NCI-H345 treated with DMSO at 0.1 percent for 48 hours (cell line): ENCODE measurements at regions not wholly inside any gene's neighbourhood (a gene's known extent, or its start where the extent isn't known, plus 50 kb on each side); places are given as distances from the start of the nearest gene placed in this dataset.
"Not testable (repeated sequence)": the region's sequence is repeated elsewhere in the genome, so short reads cannot be mapped to it uniquely, and the experiment has no call there.

Source experiments
- DNase-seq: peaks from one replicate; lab custom pipeline; 2025; ENCODE audit not compliant: unreplicated experiment; lab: John Stamatoyannopoulos, UW

- DNase-seq, result not testable (repeated sequence)
These were observed 77.5 kb downstream of the SNX5 start for GRCh38 chr20:17891131-17891530.

DNA sequence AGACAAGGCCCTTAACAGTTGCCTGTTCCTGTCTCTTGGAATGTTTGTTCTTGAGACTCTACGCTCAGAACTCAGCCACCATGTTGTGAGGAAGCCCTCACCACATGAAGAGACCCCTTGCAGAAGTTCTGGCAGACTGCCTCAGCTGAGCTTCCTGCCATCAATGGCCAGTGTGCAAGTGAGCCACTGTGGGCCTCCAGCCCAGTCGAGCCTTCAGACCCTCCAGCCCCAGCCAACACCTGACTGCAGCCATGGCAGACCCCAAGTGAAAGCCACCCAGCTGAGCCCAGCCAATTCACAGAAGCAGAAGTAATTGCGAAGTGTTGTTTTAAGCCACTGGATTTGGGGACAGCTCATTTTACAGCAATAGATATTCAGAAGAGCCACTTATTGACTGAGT is 78.3 kb downstream of the SNX5 start:
- DNase-seq, result no peak

DNA sequence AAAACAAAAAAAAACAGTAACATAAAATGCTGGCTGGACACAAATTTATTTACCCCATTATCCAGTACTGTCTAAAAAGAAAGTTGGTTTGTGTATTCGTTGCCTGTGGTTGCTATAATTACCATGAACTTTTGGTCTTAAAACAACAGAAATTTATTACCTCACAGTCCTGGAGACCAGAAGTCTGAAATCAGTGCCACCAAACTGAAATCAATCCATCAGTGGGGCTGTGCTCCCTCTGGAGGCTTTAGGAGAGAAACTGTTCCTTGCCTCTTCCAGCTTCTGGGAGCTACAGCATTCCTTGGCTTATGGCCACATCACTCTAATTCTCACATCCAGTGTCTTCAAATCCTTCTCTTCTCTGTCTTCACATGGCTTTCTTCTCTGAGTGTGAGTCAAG is 79.4 kb downstream of the SNX5 start:
- no peak for DNase-seq

GRCh38 chr20:17888044-17888443 is 80.5 kb downstream of the SNX5 start:
- DNase-seq, result no peak

GRCh38 chr20:17887331-17888030 is 81.1 kb downstream of the SNX5 start:
- DNase-seq, result no peak

GRCh38 chr20:17885544-17885943 is 83.0 kb downstream of the SNX5 start:
- DNase-seq, result no peak

GRCh38 chr20:17885076-17885475 is 83.5 kb downstream of the SNX5 start:
- no peak for DNase-seq

DNA sequence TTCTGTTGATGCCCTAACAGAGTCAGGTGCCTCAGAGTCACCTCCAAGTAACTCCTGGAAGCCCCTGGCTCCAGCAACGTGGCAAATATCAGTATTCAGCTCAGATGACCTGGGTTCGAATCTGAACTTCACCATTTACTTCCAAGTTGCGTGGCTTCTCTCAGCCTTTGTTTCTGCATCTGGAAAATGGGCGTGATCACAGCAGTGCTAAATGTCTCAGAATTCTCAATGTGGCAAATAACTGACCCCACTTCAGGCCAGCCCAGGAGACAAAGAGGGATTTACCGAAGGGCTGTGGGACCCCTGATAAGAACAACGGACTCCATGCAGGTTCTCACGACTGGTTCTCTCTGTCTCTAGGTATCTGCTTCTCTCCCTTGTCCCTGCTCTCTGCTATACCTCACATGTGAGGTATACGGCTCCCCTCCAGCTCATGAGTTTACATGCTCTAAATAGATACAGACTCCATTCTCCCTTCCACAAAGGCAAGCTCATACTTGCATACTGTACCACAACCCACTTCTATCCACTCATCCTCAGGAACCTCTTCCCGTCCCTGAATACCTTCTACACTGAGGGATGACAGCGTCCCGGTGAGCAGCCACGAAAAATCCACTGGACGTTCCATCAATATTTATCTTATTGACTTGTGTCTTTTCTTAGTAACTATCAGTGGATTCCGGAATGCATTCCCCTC is 84.1 kb downstream of the SNX5 start:
- no peak for DNase-seq

GRCh38 chr20:17883592-17884306 is 84.8 kb downstream of the SNX5 start:
- no peak for DNase-seq

DNA sequence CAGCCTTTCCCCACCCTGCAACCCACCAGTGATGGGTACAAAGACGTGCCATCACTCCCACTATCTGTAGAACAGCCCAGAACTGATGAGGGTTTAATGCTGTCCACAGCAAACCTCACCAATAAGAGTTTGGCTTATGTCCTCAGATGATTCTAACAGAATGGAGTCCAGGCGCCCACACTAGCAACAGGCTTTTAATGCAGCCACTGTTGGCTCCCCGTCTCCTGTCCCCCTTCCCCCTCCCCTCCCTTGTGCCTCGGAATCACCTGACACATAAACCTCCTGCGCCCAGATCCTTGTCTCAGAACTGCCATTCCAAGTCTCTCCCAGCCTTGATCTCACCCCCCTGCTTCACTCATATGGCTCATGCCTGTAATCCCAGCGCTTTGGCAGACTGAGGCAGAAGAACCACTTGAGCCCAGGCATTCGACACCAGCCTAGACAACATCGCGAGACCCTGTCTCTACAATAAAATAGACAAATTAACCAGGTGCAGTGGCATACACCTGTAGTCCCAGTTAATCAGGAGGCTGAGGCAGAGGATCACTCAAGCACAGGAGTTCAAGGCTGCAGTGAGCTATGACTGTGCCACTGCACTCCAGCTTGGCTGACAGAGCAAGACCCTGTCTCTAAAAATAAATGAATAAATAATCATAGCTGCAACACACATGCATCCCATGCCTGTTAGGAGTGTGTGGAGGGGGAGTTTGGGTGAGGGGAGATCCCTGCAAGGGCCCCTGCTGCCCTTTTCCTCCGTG is 85.6 kb downstream of the SNX5 start:
- DNase-seq, result no peak

- DNase-seq, result no peak
These were observed 86.3 kb downstream of the SNX5 start for GRCh38 chr20:17882065-17882833.

DNA sequence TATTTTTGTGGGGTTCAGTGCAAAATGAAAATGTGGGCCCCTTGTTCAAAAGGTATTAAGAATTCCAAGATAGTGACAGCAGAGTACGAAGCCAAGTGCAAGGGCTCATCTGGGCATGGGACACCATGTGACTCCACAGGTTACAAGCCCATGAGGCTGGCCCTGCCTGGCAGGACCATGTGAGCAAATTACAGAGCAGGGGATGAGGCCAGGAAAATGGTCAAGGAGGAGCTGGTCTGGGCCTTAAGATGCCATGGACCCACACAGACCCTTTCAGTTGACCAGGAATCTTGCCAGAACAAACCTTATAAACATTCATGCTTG is 86.9 kb downstream of the SNX5 start:
- DNase-seq, result no peak

GRCh38 chr20:17878912-17879602 is 89.5 kb downstream of the SNX5 start:
- no peak for DNase-seq

DNA sequence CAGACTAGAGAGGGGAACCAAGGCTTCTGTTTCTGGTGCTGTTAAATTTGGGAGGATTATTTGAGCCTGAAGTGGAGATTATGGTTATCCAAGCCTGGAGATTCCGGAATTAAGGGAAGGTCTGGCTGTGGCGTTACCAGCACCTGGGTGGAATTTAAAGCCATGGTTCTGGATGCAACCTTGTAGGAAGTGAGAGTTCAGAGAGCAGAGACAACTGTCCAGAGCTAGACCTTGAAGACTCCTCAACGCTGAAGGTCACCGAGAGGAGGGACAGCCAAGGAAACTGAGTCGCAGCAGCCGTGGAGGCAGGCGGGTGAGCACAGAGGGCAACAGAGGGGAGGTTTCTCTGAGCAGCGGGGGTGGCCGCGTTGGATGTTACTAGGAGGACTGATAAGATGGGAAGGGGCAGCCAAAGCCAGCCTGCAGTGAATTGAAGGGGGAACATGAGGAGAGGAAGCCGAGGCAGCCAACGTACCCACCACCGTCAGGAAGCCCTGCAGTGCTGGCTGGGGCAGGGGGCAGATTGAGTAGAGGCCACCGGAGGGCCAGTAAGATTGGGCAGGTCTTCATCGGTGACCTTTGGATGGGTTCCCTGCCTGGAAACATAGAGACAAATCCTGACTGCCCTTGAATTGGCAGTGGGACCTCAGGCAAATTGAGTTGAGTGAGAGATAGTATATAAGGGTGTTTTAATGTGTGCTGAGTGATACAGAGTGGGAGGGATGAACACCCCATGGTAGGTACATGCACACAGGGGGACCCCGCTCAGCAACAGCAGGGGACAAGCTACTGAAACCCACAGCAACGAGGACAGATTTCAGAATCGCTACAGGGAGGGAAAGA is 90.3 kb downstream of the SNX5 start:
- no peak for DNase-seq

- DNase-seq, result no peak
These were observed 92.6 kb downstream of the SNX5 start for GRCh38 chr20:17875981-17876385.

GRCh38 chr20:17875106-17875980 is 93.3 kb downstream of the SNX5 start:
- no peak for DNase-seq

DNA sequence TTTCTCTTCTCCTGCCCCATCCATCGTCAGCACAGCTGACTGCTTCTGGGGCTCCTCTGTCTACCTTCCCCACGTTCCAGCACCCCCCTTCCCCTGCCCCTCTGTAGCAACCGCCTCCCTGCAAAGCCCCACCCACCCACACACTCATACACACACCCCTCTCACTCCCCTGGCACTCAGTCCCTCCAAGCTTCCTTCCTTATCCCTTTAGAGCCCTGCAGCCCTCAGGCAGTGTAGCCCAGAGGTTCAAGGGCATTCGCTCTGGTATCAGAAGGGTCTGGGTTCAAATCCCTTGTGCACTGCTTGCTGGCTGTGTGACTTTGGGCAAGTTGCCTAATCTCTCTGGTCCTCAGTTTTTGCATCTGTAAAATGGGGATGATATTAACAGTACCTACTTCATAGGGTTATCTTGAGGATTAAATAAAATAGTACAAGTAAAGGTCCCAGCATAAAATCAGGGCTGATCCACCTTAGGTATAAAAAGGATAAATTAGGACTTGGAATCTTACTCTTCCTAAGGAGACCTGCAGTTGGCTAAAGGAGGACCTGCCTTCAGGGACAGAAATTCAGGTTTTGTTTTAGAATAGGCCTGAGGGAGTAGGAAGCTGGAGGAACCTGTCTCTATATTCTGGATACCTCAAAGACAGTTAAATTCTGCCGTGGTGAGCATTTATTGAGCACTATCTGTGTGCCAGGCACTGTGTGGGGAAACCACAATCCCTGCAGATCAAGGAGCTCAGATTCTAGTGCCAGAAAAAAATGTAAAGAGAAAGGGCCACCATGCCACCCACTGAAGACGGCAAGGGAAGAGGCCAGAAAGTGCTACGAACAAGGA is 94.1 kb downstream of the SNX5 start:
- DNase-seq, result no peak
